Smooth muscle cell (in vitro differentiated cells): ENCODE measurements at regions not wholly inside any gene's neighbourhood (a gene's known extent, or its start where the extent isn't known, plus 50 kb on each side); places are given as distances from the start of the nearest gene placed in this dataset.

Experiments used
- DNase-seq: peaks from one replicate; lab custom pipeline; 2025; ENCODE audit not compliant: unreplicated experiment; lab: John Stamatoyannopoulos, UW
- H2AFZ ChIP-seq: fragments of 200-600 bp; sonication (generic); 2 replicates; pipeline ENCODE4 v1.6.0; 2016; ENCODE audit warnings: antibody characterized with exemption, low read depth, mild to moderate bottlenecking
- H3F3A ChIP-seq: fragments of 200-600 bp; sonication (generic); 2 replicates; pipeline ENCODE4 v1.6.0; 2017; ENCODE audit warnings: antibody characterized with exemption, low read depth
- H3K27ac ChIP-seq: fragments of 200-600 bp; sonication (generic); 2 replicates; pipeline ENCODE4 v1.5.1; 2016; ENCODE audit warnings: low read depth, mild to moderate bottlenecking
- H3K27me3 ChIP-seq: fragments of 200-600 bp; sonication (generic); 2 replicates; pipeline ENCODE4 v1.6.1; 2016; ENCODE audit warnings: low read depth, mild to moderate bottlenecking
- H3K36me3 ChIP-seq: fragments of 200-600 bp; sonication (generic); 2 replicates; pipeline ENCODE4 v1.5.1; 2016; ENCODE audit warnings: low read depth
- H3K4me1 ChIP-seq: fragments of 200-600 bp; sonication (generic); 2 replicates; pipeline ENCODE4 v1.5.1; 2016; ENCODE audit warnings: low read depth
- H3K4me2 ChIP-seq: fragments of 200-600 bp; sonication (generic); 2 replicates; pipeline ENCODE4 v1.6.0; 2016; ENCODE audit warnings: mild to moderate bottlenecking
- H3K4me3 ChIP-seq: fragments of 200-600 bp; sonication (generic); 2 replicates; pipeline ENCODE4 v1.5.1; 2016; ENCODE audit warnings: mild to moderate bottlenecking
- H3K79me2 ChIP-seq: fragments of 200-600 bp; sonication (generic); 2 replicates; pipeline ENCODE4 v1.6.0; 2016; ENCODE audit warnings: low read depth, mild to moderate bottlenecking
- H3K9ac ChIP-seq: fragments of 200-600 bp; sonication (generic); 2 replicates; pipeline ENCODE4 v1.6.0; 2016; ENCODE audit warnings: low read depth
- H3K9me3 ChIP-seq: fragments of 200-600 bp; sonication (generic); replicated peaks from 2 replicates; pipeline ENCODE4 v1.5.1; 2016; ENCODE audit warnings: low read depth
- H4K20me1 ChIP-seq: fragments of 200-600 bp; sonication (generic); 2 replicates; pipeline ENCODE4 v1.6.0; 2016; ENCODE audit warnings: low read depth
- WGBS: methylation state at CpG from one replicate; pipeline ENCODE4 v1.1.7; 2016; ENCODE audit warnings: low lambda C conversion rate; 5-methylcytosine and 5-hydroxymethylcytosine counted together
- TF ChIP-seq, protein P1 (sequence below): fragments of 200-600 bp; sonication (generic); IDR thresholded peaks from 2 replicates; pipeline ENCODE4 v1.5.1; 2017; ENCODE audit warnings: borderline replicate concordance, mild to moderate bottlenecking, antibody characterized with exemption; ENCODE audit not compliant: insufficient read depth, poor library complexity, severe bottlenecking

DNA sequence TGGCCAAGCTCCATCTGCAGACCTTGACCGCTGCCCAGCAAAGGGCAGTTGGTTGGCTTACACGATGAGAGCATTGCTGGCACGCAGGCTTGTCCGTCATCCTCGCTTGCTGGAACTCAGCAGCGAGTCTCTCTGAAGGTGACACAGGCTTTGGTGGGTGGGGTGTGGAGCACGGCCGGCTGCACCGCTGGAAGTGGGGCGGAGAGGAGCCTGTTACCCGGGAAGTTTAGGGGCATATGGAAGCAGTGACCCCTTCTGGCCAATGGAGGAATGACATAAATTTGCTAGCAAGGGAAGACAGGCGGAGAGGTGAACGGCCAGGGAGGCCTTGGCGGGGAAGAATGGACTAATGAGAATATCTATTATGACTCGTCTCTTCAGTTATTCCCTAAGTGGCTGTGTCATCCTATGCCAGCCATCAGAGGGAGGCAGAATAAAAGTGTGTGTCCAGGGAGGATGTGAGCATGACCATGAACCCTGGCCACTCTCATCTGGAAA lies 65.9 kb upstream of the SDK2 start:
- Histone ChIP-seq H3K79me2 (no peaks in the 10 kb centered on the region), H3K27me3 (no peaks in the 10 kb centered on the region), H4K20me1 (no peaks in the 10 kb centered on the region), H3K4me1 (no peaks in the 10 kb centered on the region), H2AFZ (no peak overlapping the region), H3K9me3 (no peaks in the 10 kb centered on the region), H3K9ac (no peak overlapping the region), H3K27ac (no peak overlapping the region), H3F3A (peaks cover 11% of the 10 kb centered on the region), H3K36me3 (no peaks in the 10 kb centered on the region), H3K4me2 (peak overlapping the region; percentile 20), H3K4me3 (no peak overlapping the region)
- TF ChIP-seq, protein P1, sequence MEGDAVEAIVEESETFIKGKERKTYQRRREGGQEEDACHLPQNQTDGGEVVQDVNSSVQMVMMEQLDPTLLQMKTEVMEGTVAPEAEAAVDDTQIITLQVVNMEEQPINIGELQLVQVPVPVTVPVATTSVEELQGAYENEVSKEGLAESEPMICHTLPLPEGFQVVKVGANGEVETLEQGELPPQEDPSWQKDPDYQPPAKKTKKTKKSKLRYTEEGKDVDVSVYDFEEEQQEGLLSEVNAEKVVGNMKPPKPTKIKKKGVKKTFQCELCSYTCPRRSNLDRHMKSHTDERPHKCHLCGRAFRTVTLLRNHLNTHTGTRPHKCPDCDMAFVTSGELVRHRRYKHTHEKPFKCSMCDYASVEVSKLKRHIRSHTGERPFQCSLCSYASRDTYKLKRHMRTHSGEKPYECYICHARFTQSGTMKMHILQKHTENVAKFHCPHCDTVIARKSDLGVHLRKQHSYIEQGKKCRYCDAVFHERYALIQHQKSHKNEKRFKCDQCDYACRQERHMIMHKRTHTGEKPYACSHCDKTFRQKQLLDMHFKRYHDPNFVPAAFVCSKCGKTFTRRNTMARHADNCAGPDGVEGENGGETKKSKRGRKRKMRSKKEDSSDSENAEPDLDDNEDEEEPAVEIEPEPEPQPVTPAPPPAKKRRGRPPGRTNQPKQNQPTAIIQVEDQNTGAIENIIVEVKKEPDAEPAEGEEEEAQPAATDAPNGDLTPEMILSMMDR = peak; percentile 75
- peak; percentile 37 for DNase-seq
- WGBS = 16% methylated on average over 15 of the region's 15 CpGs

DNA sequence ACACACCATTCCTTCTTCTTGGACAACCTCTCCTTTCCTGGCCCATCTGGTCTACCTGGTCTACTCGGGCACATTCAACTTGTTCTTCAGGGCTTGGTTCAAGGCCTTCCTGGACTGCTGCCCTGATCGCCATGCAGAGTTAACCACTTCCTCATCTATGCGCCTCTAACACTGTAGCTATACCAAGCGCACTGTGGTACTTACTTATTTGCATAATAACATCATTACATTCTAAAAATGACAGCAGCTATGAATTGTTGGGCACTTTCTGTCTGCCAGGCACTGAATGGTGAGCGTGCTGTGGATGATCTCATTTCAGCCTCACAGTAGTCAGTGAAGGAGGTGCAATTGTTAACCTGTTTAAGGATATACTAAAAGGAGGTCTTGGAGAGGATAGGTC lies 66.9 kb upstream of the SDK2 start:
- Histone ChIP-seq H3K36me3 (no peaks in the 10 kb centered on the region), H3K27me3 (no peaks in the 10 kb centered on the region), H3K4me3 (no peak overlapping the region), H3K4me1 (no peaks in the 10 kb centered on the region), H3K79me2 (no peaks in the 10 kb centered on the region), H2AFZ (no peak overlapping the region), H4K20me1 (no peaks in the 10 kb centered on the region), H3F3A (peaks cover 8% of the 10 kb centered on the region), H3K9ac (no peak overlapping the region), H3K4me2 (no peak overlapping the region), H3K27ac (no peak overlapping the region), H3K9me3 (no peaks in the 10 kb centered on the region)
- DNase-seq = no peak
- TF ChIP-seq, protein P1 = no peak
- 97% methylated on average over 5 of the region's 5 CpGs for WGBS

DNA sequence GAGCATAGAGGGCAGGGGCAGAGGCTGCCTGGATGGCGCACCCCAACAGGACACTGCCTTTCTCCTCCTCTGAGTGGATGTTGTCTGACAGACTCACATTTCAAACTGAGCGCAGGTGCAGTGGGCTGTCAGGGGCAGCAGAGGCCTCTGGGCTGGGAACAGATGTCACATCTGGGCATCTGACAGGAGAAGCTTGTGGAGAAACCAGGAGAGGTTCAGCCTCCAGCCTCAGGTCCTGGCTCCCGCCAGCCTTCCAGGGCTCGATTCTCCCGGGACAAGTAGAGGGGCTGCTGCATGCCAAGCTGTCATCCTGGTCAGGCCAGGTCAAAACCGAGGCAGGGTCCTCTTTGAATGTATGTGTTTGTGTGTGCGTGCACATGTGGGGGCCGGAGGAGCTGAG lies 67.7 kb upstream of the SDK2 start:
- no peak overlapping the region for H3K4me2 ChIP-seq
- no peaks in the 10 kb centered on the region for H3K79me2 ChIP-seq
- no peaks in the 10 kb centered on the region for H3K4me1 ChIP-seq
- DNase-seq = no peak
- H3K9me3 ChIP-seq = no peaks in the 10 kb centered on the region
- WGBS = 92% methylated on average over 8 of the region's 8 CpGs
- H3K27me3 ChIP-seq = no peaks in the 10 kb centered on the region
- H3F3A ChIP-seq = peaks cover 6% of the 10 kb centered on the region
- no peak overlapping the region for H3K9ac ChIP-seq
- no peak overlapping the region for H3K4me3 ChIP-seq
- H2AFZ ChIP-seq = no peak overlapping the region
- H3K27ac ChIP-seq = no peak overlapping the region
- H4K20me1 ChIP-seq = no peaks in the 10 kb centered on the region
- no peaks in the 10 kb centered on the region for H3K36me3 ChIP-seq
- TF ChIP-seq, protein P1 = no peak

DNA sequence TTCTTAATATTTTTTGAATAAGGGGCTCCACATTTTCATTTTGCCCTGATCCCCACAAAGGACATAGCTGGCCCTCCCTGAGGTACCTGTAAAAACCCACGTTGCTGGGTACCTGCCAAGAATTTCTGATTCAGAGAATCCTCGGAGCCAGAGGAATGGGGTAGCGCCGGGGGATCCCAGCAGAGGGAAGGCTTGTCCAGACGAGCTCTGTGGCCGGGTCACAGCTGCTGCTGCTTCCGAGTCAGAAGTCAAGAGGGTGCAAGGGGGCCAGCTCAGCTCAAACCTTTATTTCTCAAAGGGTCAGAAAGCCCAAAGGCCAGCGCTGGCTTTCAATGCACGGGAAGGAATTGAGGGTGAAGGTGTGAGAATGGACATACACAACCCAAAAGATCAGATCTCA lies 68.9 kb upstream of the SDK2 start:
- Histone ChIP-seq H2AFZ (no peak overlapping the region), H3K27ac (no peak overlapping the region), H4K20me1 (no peaks in the 10 kb centered on the region), H3K9ac (no peak overlapping the region), H3K4me3 (no peak overlapping the region), H3K79me2 (no peaks in the 10 kb centered on the region), H3K4me1 (no peaks in the 10 kb centered on the region), H3K27me3 (no peaks in the 10 kb centered on the region), H3K36me3 (no peaks in the 10 kb centered on the region), H3K4me2 (no peak overlapping the region), H3F3A (peaks cover 6% of the 10 kb centered on the region), H3K9me3 (no peaks in the 10 kb centered on the region)
- 63% methylated on average over 9 of the region's 9 CpGs for WGBS
- DNase-seq = no peak
- TF ChIP-seq, protein P1 = no peak
